PC-9 (cell line): ENCODE measurements at regions not wholly inside any gene's neighbourhood (a gene's known extent, or its start where the extent isn't known, plus 50 kb on each side); places are given as distances from the start of the nearest gene placed in this dataset.

Source experiments
- BruUV-seq: library from RNA; stranded (reverse); fragments of 400-500 nt; replicated peaks from 2 replicates; lab custom pipeline; 2021; lab: Mats Ljungman, UMichigan
- CTCF ChIA-PET: fragments of 300-600 bp; sonication (Branson Sonifier 250); formaldehyde crosslinking; loops from one replicate; lab custom pipeline; 2022; ENCODE audit warnings: antibody characterized with exemption; lab: Charles Lee
- POLR2A ChIA-PET: fragments of 300-600 bp; sonication (Branson Sonifier 250); formaldehyde crosslinking; loops from one replicate; lab custom pipeline; 2022; ENCODE audit warnings: antibody characterized with exemption; ENCODE audit not compliant: unreplicated experiment; lab: Charles Lee
- DNase-seq, 2 experiments: peaks; one replicate each; pipeline versions ENCODE4 v3.0.0 to v3.0.0-alpha.2; 2015 to 2022; ENCODE audit warnings: mixed read lengths in 1 of 2
- H2AFZ ChIP-seq: fragments of 200-600 bp; sonication (generic); 2 replicates; pipeline ENCODE4 v1.8.1; 2017; ENCODE audit warnings: antibody characterized with exemption
- H3F3A ChIP-seq: fragments of 200-600 bp; sonication (generic); 2 replicates; pipeline ENCODE4 v1.8.1; 2017; ENCODE audit warnings: antibody characterized with exemption, mild to moderate bottlenecking, low read depth; ENCODE audit not compliant: insufficient read depth
- H3K27ac ChIP-seq: fragments of 200-600 bp; sonication (generic); 2 replicates; pipeline ENCODE4 v1.6.1; 2016; ENCODE audit warnings: mixed run types
- H3K27me3 ChIP-seq: fragments of 200-600 bp; sonication (generic); 2 replicates; pipeline ENCODE4 v1.6.1; 2016; ENCODE audit warnings: low read depth, mixed run types; ENCODE audit not compliant: insufficient read depth
- H3K36me3 ChIP-seq: fragments of 200-600 bp; sonication (generic); 2 replicates; pipeline ENCODE4 v1.6.1; 2016; ENCODE audit warnings: low read depth, mixed run types
- H3K4me1 ChIP-seq: fragments of 200-600 bp; sonication (generic); replicated peaks from 2 replicates; pipeline ENCODE4 v1.6.1; 2016; ENCODE audit warnings: mixed run types; ENCODE audit not compliant: insufficient read depth
- H3K4me2 ChIP-seq: fragments of 200-600 bp; sonication (generic); 2 replicates; pipeline ENCODE4 v1.6.1; 2017; ENCODE audit warnings: mixed run types
- H3K4me3 ChIP-seq: fragments of 200-600 bp; sonication (generic); 2 replicates; pipeline ENCODE4 v1.6.1; 2016; ENCODE audit warnings: mixed run types
- H3K79me2 ChIP-seq: fragments of 200-600 bp; sonication (generic); 2 replicates; pipeline ENCODE4 v1.6.1; 2017; ENCODE audit warnings: low read depth, mixed run types
- H3K9me2 ChIP-seq: fragments of 200-600 bp; sonication (generic); 2 replicates; pipeline ENCODE4 v1.8.1; 2017; ENCODE audit warnings: mild to moderate bottlenecking; ENCODE audit not compliant: insufficient read depth
- H3K9me3 ChIP-seq: fragments of 200-600 bp; sonication (generic); 2 replicates; pipeline ENCODE4 v1.8.1; 2016; ENCODE audit warnings: low read depth; ENCODE audit not compliant: insufficient read depth
- H4K20me1 ChIP-seq: fragments of 200-600 bp; sonication (generic); 2 replicates; pipeline ENCODE4 v1.8.1; 2017; ENCODE audit not compliant: insufficient read depth
- CTCF ChIP-seq: fragments of 200-600 bp; sonication (generic); conservative IDR thresholded peaks from 2 replicates; pipeline ENCODE4 v1.6.1; 2017; ENCODE audit warnings: mixed run types, antibody characterized with exemption, mild to moderate bottlenecking, moderate library complexity
- EZH2 ChIP-seq: fragments of 200-600 bp; sonication (generic); IDR thresholded peaks from 2 replicates; pipeline ENCODE4 v1.8.0; 2017; ENCODE audit warnings: antibody characterized with exemption, low read depth
- intact Hi-C: fragments of 100-400 bp; cut with micrococcal nuclease; formaldehyde crosslinking; loops from one replicate; pipeline ENCODE4 v1.10.0; 2022; ENCODE audit not compliant: unreplicated experiment

DNA sequence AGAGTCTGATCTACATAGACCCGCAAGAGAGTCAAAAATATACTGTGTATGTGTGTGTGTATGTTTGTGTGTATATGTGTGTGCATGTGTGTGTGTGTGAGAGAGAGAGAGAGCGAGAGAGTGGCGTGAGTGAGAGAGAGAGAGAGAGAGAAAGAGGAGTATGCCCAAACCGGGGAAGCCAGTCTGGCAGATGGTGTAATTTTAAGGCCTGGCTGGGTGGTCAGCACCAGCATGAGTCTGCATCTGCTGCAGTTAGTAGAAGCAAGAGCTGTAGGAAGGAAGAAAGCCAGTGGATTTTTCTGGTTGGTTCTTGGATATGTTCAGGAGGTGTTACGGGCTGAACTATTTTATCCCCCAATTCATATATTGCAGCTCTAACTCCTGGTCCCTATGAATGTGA, 75.2 kb downstream of the ACTBL2 start:
- BruUV-seq = no TSS peak
- Histone ChIP-seq H3K79me2 (no peaks in the 10 kb centered on the region), H3K4me3 (no peak overlapping the region), H3F3A (no peaks in the 10 kb centered on the region), H3K9me2 (no peaks in the 10 kb centered on the region), H4K20me1 (no peaks in the 10 kb centered on the region), H3K9me3 (no peaks in the 10 kb centered on the region; the same call in 1 of the 2 replicates), H3K27me3 (no peaks in the 10 kb centered on the region), H3K4me2 (no peak overlapping the region), H3K36me3 (no peaks in the 10 kb centered on the region), H3K27ac (no peak overlapping the region), H3K4me1 (no peaks in the 10 kb centered on the region), H2AFZ (no peak overlapping the region)
- TF ChIP-seq EZH2 = no peak
- TF ChIP-seq CTCF = no peak
- DNase-seq = no peak
- ChIA-PET POLR2A (interaction anchor here (0.6 kb wide), 1 partner anchor 29 kb away, joined by 4 read pairs; no protein-coding TSS in a partner anchor), CTCF (no interaction called here)
- intact Hi-C loops = no loop called here

GRCh38 chr5:57406641-57407040, 76.0 kb downstream of the ACTBL2 start:
- ChIA-PET POLR2A (no interaction called here), CTCF (no interaction called here)
- Histone ChIP-seq H3K4me2 (no peak overlapping the region), H3K79me2 (no peaks in the 10 kb centered on the region), H3K4me1 (no peaks in the 10 kb centered on the region), H3K27ac (no peak overlapping the region), H2AFZ (no peak overlapping the region), H3K9me3 (no peaks in the 10 kb centered on the region; the same call in 1 of the 2 replicates), H3K27me3 (no peaks in the 10 kb centered on the region), H3K9me2 (no peaks in the 10 kb centered on the region), H4K20me1 (no peaks in the 10 kb centered on the region), H3K4me3 (no peak overlapping the region), H3F3A (no peaks in the 10 kb centered on the region), H3K36me3 (no peaks in the 10 kb centered on the region)
- no TSS peak for BruUV-seq
- TF ChIP-seq CTCF (no peak), EZH2 (no peak)
- no peak for DNase-seq
- intact Hi-C loops = no loop called here

DNA sequence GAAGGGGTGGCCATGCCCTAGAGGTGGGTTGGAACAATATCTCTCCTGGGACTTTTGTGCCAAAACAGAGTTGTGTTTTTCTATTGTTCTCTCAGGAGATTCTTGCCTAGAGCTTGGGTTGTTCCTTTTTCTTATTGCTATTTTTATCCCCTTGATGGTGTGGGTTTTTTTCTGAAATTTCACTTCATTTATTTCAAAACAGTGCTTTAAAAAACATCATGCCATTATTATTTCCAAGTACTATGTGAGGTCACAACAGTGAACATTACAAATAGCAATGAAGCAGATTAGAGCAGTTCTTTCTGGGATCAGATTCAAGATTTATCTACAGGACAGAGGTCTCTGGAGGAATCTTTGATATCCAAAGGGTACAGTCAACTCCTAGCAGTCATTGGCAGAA, 76.6 kb downstream of the ACTBL2 start:
- Histone ChIP-seq H3K27ac (no peak overlapping the region), H3K9me3 (no peaks in the 10 kb centered on the region; the same call in 1 of the 2 replicates), H3K4me1 (no peaks in the 10 kb centered on the region), H3K27me3 (no peaks in the 10 kb centered on the region), H2AFZ (no peak overlapping the region), H3F3A (no peaks in the 10 kb centered on the region), H3K4me2 (no peak overlapping the region), H3K36me3 (no peaks in the 10 kb centered on the region), H3K4me3 (no peak overlapping the region), H4K20me1 (no peaks in the 10 kb centered on the region), H3K79me2 (no peaks in the 10 kb centered on the region), H3K9me2 (no peaks in the 10 kb centered on the region)
- no peak for DNase-seq
- BruUV-seq = no TSS peak
- intact Hi-C loops = no loop called here
- ChIA-PET POLR2A (no interaction called here), CTCF (no interaction called here)
- no peak for TF ChIP-seq CTCF
